ENCODE measurements at regions not wholly inside any gene's neighbourhood (a gene's known extent, or its start where the extent isn't known, plus 50 kb on each side); places are given as distances from the start of the nearest gene placed in this dataset.

DNA sequence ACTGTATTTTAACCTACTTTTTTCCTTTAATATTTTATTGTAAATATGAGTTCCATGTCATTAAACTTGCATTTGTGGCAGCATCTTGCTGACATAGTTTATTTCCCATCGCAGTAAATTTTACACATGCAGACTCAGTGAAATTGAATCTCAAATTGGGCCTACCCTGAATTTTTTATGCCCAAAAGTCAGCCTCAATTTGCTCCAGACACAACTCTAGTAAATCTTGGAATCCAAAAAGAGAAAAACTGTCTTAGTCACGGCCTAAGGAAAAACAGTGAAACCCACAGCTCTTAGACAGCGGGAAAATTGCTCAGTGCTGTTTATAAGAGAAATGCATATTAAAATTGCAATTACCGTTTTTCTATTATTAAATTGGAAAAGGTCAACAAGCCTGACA, 85.3 kb upstream of the PCSK2 start (continued):
- TF ChIP-seq, protein P1, sequence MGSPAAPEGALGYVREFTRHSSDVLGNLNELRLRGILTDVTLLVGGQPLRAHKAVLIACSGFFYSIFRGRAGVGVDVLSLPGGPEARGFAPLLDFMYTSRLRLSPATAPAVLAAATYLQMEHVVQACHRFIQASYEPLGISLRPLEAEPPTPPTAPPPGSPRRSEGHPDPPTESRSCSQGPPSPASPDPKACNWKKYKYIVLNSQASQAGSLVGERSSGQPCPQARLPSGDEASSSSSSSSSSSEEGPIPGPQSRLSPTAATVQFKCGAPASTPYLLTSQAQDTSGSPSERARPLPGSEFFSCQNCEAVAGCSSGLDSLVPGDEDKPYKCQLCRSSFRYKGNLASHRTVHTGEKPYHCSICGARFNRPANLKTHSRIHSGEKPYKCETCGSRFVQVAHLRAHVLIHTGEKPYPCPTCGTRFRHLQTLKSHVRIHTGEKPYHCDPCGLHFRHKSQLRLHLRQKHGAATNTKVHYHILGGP (tag by site-specific recombination; IDR thresholded peaks at IDR 0.05) = no peak
- TF ChIP-seq ZBTB17 (tag by site-specific recombination; IDR thresholded peaks at IDR 0.05) = no peak
- no peak for TF ChIP-seq PRDM4 (tag by site-specific recombination; IDR thresholded peaks at IDR 0.05)

GRCh38 chr20:17142666-17143065, 84.2 kb upstream of the PCSK2 start:
- Histone ChIP-seq H3K4me1 (ENCODE audit: control insufficient read depth, insufficient read depth, low read length) (no peaks in the 10 kb centered on the region), H3K4me3 (ENCODE audit: low read depth, low read length) (no peak overlapping the region), H3K9me3 (ENCODE audit: control insufficient read depth, insufficient read depth, low read depth, low read length) (no peaks in the 10 kb centered on the region), H3K27ac (ENCODE audit: extremely low read depth, low read depth, low read length) (no peak overlapping the region), H3K36me3 (ENCODE audit: control insufficient read depth in 2 of 2, insufficient read depth in 1 of 2, low read length in 2 of 2) (no peaks in the 10 kb centered on the region)
- TF ChIP-seq ZNF302 (tag by site-specific recombination; IDR thresholded peaks at IDR 0.05; ENCODE audit: low read depth) (no peak), TRIM28 (IDR thresholded peaks at IDR 0.05; ENCODE audit: borderline replicate concordance, low read length) (no peak), PRDM10 (tag by site-specific recombination; IDR thresholded peaks at IDR 0.05) (no peak), ZNF394 (tag by site-specific recombination; IDR thresholded peaks at IDR 0.05; ENCODE audit: borderline replicate concordance) (no peak), FEZF1 (tag by site-specific recombination; IDR thresholded peaks at IDR 0.05) (no peak), BCL11B (tag by site-specific recombination; IDR thresholded peaks at IDR 0.05; ENCODE audit: low read depth) (no peak), HOXC10 (CRISPR knock-in tag; IDR thresholded peaks at IDR 0.05) (no peak), ZNF768 (tag by site-specific recombination; IDR thresholded peaks at IDR 0.05) (no peak), ZNF792 (tag by site-specific recombination; IDR thresholded peaks at IDR 0.05) (no peak), ZBTB7A (tag by site-specific recombination; IDR thresholded peaks at IDR 0.05; ENCODE audit: low read depth) (no peak), ZNF140 (tag by site-specific recombination; IDR thresholded peaks at IDR 0.05) (no peak), SP7 (tag by site-specific recombination; IDR thresholded peaks at IDR 0.05) (no peak)
- TF ChIP-seq, protein P2, sequence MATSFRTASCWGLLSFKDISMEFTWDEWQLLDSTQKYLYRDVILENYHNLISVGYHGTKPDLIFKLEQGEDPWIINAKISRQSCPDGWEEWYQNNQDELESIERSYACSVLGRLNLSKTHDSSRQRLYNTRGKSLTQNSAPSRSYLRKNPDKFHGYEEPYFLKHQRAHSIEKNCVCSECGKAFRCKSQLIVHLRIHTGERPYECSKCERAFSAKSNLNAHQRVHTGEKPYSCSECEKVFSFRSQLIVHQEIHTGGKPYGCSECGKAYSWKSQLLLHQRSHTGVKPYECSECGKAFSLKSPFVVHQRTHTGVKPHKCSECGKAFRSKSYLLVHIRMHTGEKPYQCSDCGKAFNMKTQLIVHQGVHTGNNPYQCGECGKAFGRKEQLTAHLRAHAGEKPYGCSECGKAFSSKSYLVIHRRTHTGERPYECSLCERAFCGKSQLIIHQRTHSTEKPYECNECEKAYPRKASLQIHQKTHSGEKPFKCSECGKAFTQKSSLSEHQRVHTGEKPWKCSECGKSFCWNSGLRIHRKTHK (tag by site-specific recombination; IDR thresholded peaks at IDR 0.05) = no peak
- TF ChIP-seq, protein P3, sequence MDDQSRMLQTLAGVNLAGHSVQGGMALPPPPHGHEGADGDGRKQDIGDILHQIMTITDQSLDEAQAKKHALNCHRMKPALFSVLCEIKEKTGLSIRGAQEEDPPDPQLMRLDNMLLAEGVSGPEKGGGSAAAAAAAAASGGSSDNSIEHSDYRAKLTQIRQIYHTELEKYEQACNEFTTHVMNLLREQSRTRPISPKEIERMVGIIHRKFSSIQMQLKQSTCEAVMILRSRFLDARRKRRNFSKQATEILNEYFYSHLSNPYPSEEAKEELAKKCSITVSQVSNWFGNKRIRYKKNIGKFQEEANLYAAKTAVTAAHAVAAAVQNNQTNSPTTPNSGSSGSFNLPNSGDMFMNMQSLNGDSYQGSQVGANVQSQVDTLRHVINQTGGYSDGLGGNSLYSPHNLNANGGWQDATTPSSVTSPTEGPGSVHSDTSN (CRISPR knock-in tag; IDR thresholded peaks at IDR 0.05) = no peak
- TF ChIP-seq, protein P1 (tag by site-specific recombination; IDR thresholded peaks at IDR 0.05) = no peak
- CTCF ChIA-PET = no interaction called here
- POLR2A ChIA-PET = no interaction called here

Measured in HEK293 (cell line).